AG09309 (cell line): ENCODE measurements at regions not wholly inside any gene's neighbourhood (a gene's known extent, or its start where the extent isn't known, plus 50 kb on each side); places are given as distances from the start of the nearest gene placed in this dataset.

Source experiments
- DNase-seq: peaks from one replicate; pipeline ENCODE4 v3.0.0-alpha.2; 2010; ENCODE audit warnings: low read depth
- H3K4me3 ChIP-seq: 2 replicates; pipeline ENCODE4 v1.5.1; 2011; ENCODE audit warnings: mild to moderate bottlenecking, low read depth, low read length, moderate library complexity; ENCODE audit not compliant: control insufficient read depth
- CTCF ChIP-seq: IDR thresholded peaks from 2 replicates; pipeline ENCODE4 v1.5.1; 2011; ENCODE audit warnings: mild to moderate bottlenecking, low read depth, low read length, inconsistent platforms; ENCODE audit not compliant: insufficient read depth, control insufficient read depth; ENCODE audit errors: missing control alignments

DNA sequence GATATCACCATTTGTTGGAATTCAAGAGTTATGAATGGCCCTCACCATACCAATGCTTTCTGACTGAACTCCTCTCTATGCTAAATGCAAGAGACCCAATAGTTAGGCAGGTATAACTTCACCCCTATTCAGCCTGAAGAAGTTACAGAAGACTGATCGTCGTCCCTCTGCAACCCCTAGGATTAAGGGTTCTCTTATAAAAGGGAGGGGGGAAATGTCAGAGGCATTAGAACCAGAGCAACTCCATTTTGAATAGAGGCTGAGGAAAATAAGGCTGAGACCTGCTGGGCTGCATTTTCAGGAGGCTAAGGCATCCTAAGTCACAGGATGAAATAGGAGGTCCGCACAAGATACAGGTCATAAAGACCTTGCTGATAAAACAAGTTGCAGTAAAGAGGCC lies 494.3 kb downstream of the SPRY1 start:
- TF ChIP-seq CTCF: no peak
- H3K4me3 ChIP-seq: no peak overlapping the region

DNA sequence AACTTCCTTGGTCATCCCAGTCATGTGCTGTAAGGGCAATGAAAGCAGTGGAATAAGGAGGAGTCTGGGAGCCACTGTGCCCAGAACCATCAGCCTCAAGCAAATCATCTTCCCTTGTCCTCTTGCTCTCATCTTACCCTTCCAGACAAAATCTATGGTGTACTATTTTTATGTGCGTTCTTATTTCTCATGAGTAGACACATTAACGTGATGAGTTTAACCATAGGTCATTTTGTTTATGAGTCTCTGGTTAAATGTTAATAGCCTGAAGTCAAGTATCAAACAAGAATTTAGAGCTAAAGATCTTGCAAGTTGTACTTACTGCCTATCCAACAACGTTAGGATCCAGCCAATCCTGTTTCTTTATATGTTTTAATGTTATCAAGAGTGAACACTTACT lies 495.3 kb downstream of the SPRY1 start:
- H3K4me3 ChIP-seq: no peak overlapping the region
- DNase-seq: no peak
- no peak for TF ChIP-seq CTCF

More for the DNA sequence above, 494.3 kb downstream of the SPRY1 start:
- DNase-seq: no peak

DNA sequence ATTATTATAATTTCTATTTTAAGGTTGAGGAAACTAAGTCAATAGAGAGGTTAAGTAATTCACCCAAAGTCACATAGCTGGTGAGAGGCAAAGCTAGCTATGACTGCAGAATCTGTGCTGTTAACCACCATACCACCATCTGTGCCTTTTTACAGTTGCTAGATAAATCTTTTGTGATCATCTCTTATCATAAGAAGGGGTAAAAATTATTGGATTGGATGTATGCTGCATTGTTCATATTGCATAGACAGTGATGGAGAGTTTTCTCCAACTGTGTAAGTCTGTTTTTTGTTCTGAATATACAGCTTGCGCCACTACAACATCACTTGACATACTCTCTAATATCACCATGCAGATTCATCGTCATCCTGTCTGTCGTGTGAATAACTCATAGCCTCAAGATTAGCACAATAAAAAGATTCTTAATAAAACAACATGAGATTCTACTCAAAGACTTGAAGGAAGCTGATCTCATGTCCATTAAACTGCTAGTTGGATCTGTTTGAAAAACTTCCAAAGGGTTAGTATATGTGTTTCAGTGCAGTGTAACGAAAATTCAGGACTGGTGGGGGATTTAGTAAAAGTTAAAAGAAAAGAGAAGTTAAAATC lies 495.9 kb downstream of the SPRY1 start:
- H3K4me3 ChIP-seq: no peak overlapping the region
- TF ChIP-seq CTCF: no peak
- no peak for DNase-seq

DNA sequence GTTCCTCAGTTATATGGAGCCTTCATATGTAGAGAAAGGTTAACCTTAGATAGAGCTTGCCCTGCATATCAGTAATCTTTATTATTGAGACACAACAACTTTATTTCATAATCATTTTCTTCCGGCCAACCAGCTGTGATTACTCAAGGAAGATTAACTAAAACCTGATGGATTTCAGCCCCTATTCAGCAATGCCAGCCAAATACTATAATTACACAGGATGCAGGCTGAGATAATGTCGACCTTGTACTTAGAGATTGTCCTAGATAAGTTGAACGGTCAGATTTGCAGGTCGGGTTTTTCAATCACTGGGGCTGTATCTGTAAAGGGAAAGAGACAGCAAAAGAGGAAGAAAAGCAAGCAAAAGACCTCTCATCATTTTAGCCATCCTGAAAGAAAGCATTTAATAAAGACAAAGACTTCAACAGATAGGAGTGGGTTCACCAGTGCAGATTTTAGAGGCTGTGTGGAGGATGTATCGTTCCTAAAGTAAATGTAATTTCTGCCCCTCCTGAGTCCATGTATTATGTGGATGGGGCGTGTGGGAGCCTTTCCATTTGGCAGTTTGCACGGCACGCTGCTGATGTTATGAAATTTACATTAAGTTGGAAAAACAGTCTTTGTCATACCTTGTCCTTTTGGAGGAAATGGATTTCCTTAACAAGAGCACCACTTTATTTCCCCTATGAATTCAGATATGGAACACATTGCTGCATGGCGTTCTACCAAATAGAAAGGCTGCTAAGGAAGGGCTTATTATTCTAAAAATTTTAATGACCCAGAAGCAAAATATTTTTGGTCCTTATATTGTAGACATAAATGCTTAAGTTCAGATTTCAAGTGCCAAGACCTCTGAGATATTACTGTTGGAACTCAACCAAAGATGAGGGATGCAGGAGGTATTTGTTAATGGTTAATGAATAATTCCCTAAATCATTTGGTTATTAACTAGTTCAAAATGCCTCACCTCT lies 496.7 kb downstream of the SPRY1 start:
- TF ChIP-seq CTCF: no peak
- H3K4me3 ChIP-seq: no peak overlapping the region
- peak; percentile 31 for DNase-seq

GRCh38 chr4:123896446-123897071 lies 500.0 kb downstream of the SPRY1 start:
- TF ChIP-seq CTCF: no peak
- no peak overlapping the region for H3K4me3 ChIP-seq
- no peak for DNase-seq

- DNase-seq: no peak
- H3K4me3 ChIP-seq: no peak overlapping the region
- TF ChIP-seq CTCF: no peak
Observed at GRCh38 chr4:123898946-123899666, 502.5 kb downstream of the SPRY1 start.
